GM12878 (cell line): ENCODE measurements at regions not wholly inside any gene's neighbourhood (a gene's known extent, or its start where the extent isn't known, plus 50 kb on each side); places are given as distances from the start of the nearest gene placed in this dataset.

Source experiments
- CBX5 ChIP-seq: sonication (generic); IDR thresholded peaks from 2 replicates; pipeline ENCODE4 v1.6.1; 2016; ENCODE audit warnings: low read depth, moderate library complexity, mild to moderate bottlenecking, inconsistent platforms
- GATAD2B ChIP-seq: fragments of 450-650 bp; conservative IDR thresholded peaks from 2 replicates; pipeline ENCODE4 v1.6.1; 2017; ENCODE audit warnings: low read depth, mild to moderate bottlenecking, moderate library complexity
- MEF2A ChIP-seq: IDR thresholded peaks from 2 replicates; pipeline ENCODE4 v1.6.1; 2011; ENCODE audit warnings: low read depth, mild to moderate bottlenecking, low read length, moderate library complexity; ENCODE audit not compliant: insufficient read depth
- MTA2 ChIP-seq: fragments of 450-650 bp; IDR thresholded peaks from 2 replicates; pipeline ENCODE4 v1.6.1; 2016; ENCODE audit warnings: low read depth, mild to moderate bottlenecking, moderate library complexity
- PRDM15 ChIP-seq: fragments of 450-650 bp; formaldehyde crosslinking; IDR thresholded peaks from 2 replicates; pipeline ENCODE4 v1.4.0; 2020; ENCODE audit warnings: mild to moderate bottlenecking, moderate library complexity
- RAD51 ChIP-seq: fragments of 450-650 bp; IDR thresholded peaks from 2 replicates; pipeline ENCODE4 v1.6.1; 2016; ENCODE audit warnings: moderate library complexity, mild to moderate bottlenecking, inconsistent platforms
- RUNX3 ChIP-seq: IDR thresholded peaks from 2 replicates; pipeline ENCODE4 v1.6.1; 2012; ENCODE audit warnings: low read length, inconsistent platforms
- SIX5 ChIP-seq: IDR thresholded peaks from 2 replicates; pipeline ENCODE4 v1.6.1; 2011; ENCODE audit warnings: mild to moderate bottlenecking, low read depth, low read length, moderate library complexity; ENCODE audit not compliant: severe bottlenecking
- SRF ChIP-seq, 2 experiments: IDR thresholded peaks; 2 replicates each; pipeline ENCODE4 v1.6.1; 2011; ENCODE audit warnings: low read depth in 2 of 2, low read length in 2 of 2, mild to moderate bottlenecking in 1 of 2, moderate library complexity in 1 of 2
- SUZ12 ChIP-seq: fragments of 200-600 bp; sonication (generic); IDR thresholded peaks from one replicate; pipeline ENCODE4 v1.6.1; 2018; ENCODE audit warnings: antibody characterized with exemption, mild to moderate bottlenecking; ENCODE audit not compliant: unreplicated experiment
- ZBTB11 ChIP-seq: fragments of 450-650 bp; formaldehyde crosslinking; IDR thresholded peaks from 2 replicates; pipeline ENCODE4 v1.5.0; 2022; ENCODE audit warnings: mild to moderate bottlenecking, missing genetic modification characterization

GRCh38 chr6:40719671-40720374 lies 132.7 kb upstream of the LRFN2 start (continued):
- TF ChIP-seq PRDM15 (CRISPR knock-in tag) (no peak), SRF (IDR thresholded peaks at IDR 0.05; ENCODE audit: low read depth in 2 of 2, low read length in 2 of 2) (peak in 1 of 2 experiments; percentile 65; a peak in 1 of 4 replicates), SIX5 (no peak), GATAD2B (peak; percentile 67), RUNX3 (peak; percentile 59), MTA2 (peak; percentile 91), ZBTB11 (CRISPR knock-in tag) (no peak), MEF2A (0 out of 2 replicates have a peak, but pooled peaks have one; percentile 28), CBX5 (no peak), RAD51 (no peak; the same call in 1 of the 2 replicates), SUZ12 (no peak)
